ENCODE measurements at regions not wholly inside any gene's neighbourhood (a gene's known extent, or its start where the extent isn't known, plus 50 kb on each side); places are given as distances from the start of the nearest gene placed in this dataset.

DNA sequence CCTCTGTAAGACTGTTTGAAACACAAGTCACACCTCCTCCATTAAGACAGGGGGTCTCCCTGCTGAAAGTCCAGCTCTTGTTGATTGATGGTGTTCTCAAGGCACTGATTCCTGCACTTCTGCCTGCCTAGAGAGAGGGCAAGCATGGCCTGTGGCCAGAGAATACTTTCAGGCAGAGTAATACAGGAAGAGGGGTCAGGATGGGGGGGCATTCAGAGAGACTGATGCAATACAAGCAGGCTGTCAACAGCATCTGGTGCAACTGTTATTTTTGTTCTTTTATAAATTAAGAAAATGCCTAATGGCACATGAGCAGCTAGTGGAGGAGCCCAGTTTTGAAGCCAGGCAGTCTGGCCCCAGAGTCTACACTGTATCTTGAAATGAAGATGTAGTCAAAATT is 302.2 kb downstream of the DIRAS2 start:
- H4K20me1 ChIP-seq (ENCODE audit: insufficient read depth), result no peaks in the 10 kb centered on the region
- H3K4me2 ChIP-seq (ENCODE audit: low read length), result no peak overlapping the region
- H3K79me2 ChIP-seq (ENCODE audit: insufficient read depth, low read length), result no peaks in the 10 kb centered on the region
- H2AFZ ChIP-seq (ENCODE audit: low read depth, low read length, poor library complexity, severe bottlenecking), result no peak overlapping the region
- H3K9ac ChIP-seq (ENCODE audit: low read length), result no peak overlapping the region
- peaks cover 1% of the 10 kb centered on the region; the same call in 1 of the 2 replicates for H3K27me3 ChIP-seq (ENCODE audit: insufficient read depth, low read length)
- no peaks in the 10 kb centered on the region for H3K9me3 ChIP-seq (ENCODE audit: control insufficient read depth in 1 of 2, insufficient read depth in 1 of 2, low read depth in 1 of 2, low read length in 2 of 2)
- TF ChIP-seq TCF7L2 (IDR thresholded peaks at IDR 0.05; ENCODE audit: borderline replicate concordance, extremely low read depth, insufficient read depth, insufficient read length) (no peak), POLR2A (IDR thresholded peaks at IDR 0.05; ENCODE audit: borderline replicate concordance, extremely low read depth, insufficient read depth, insufficient read length) (no peak), RAD21 (IDR thresholded peaks at IDR 0.05; ENCODE audit: low read depth) (no peak), ELF1 (IDR thresholded peaks at IDR 0.05; ENCODE audit: borderline replicate concordance, low read depth) (no peak), EGR1 (IDR thresholded peaks at IDR 0.05; ENCODE audit: low read depth) (no peak), EZH2 (IDR thresholded peaks at IDR 0.05) (no peak), FOSL1 (IDR thresholded peaks at IDR 0.05; ENCODE audit: low read depth) (no peak), SIN3A (IDR thresholded peaks at IDR 0.05; ENCODE audit: low read depth) (no peak), CBX3 (IDR thresholded peaks at IDR 0.05; ENCODE audit: low read depth) (no peak)
- TF ChIP-seq, protein P1, sequence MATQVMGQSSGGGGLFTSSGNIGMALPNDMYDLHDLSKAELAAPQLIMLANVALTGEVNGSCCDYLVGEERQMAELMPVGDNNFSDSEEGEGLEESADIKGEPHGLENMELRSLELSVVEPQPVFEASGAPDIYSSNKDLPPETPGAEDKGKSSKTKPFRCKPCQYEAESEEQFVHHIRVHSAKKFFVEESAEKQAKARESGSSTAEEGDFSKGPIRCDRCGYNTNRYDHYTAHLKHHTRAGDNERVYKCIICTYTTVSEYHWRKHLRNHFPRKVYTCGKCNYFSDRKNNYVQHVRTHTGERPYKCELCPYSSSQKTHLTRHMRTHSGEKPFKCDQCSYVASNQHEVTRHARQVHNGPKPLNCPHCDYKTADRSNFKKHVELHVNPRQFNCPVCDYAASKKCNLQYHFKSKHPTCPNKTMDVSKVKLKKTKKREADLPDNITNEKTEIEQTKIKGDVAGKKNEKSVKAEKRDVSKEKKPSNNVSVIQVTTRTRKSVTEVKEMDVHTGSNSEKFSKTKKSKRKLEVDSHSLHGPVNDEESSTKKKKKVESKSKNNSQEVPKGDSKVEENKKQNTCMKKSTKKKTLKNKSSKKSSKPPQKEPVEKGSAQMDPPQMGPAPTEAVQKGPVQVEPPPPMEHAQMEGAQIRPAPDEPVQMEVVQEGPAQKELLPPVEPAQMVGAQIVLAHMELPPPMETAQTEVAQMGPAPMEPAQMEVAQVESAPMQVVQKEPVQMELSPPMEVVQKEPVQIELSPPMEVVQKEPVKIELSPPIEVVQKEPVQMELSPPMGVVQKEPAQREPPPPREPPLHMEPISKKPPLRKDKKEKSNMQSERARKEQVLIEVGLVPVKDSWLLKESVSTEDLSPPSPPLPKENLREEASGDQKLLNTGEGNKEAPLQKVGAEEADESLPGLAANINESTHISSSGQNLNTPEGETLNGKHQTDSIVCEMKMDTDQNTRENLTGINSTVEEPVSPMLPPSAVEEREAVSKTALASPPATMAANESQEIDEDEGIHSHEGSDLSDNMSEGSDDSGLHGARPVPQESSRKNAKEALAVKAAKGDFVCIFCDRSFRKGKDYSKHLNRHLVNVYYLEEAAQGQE (IDR thresholded peaks at IDR 0.05; ENCODE audit: low read depth), result no peak
- TF ChIP-seq, protein P2, sequence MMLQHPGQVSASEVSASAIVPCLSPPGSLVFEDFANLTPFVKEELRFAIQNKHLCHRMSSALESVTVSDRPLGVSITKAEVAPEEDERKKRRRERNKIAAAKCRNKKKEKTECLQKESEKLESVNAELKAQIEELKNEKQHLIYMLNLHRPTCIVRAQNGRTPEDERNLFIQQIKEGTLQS (IDR thresholded peaks at IDR 0.05), result no peak
- no peaks in the 10 kb centered on the region for H3K4me1 ChIP-seq (ENCODE audit: control insufficient read depth in 1 of 2, insufficient read depth in 2 of 2, low read length in 2 of 2)
- ChIA-PET RAD21 (ENCODE audit: low non-redundant PET in 1 of 2, low total read pairs in 2 of 2, uncharacterized antibody in 2 of 2, unreplicated experiment in 2 of 2) (no interaction called here), CTCF (no interaction called here), POLR2A (no interaction called here)
- H3K36me3 ChIP-seq (ENCODE audit: control insufficient read depth in 1 of 2, insufficient read depth in 2 of 2, low read length in 2 of 2), result no peaks in the 10 kb centered on the region
- BruUV-seq (replicated peaks), result no TSS peak
- ATAC-seq (no peak), DNase-seq (ENCODE audit: low read depth, low spot score) (no peak)
- intact Hi-C loops (cut with micrococcal nuclease), result no loop called here
- H3K27ac ChIP-seq (ENCODE audit: low read depth, low read length), result no peak overlapping the region
- H3K4me3 ChIP-seq (replicated peaks in 1 of 2; ENCODE audit: low read depth in 1 of 2, low read length in 2 of 2), result no peak overlapping the region
- H3K9me2 ChIP-seq (ENCODE audit: insufficient read depth), result no peaks in the 10 kb centered on the region
